Mesothelial cell of epicardium (in vitro differentiated cells): ENCODE measurements at regions not wholly inside any gene's neighbourhood (a gene's known extent, or its start where the extent isn't known, plus 50 kb on each side); places are given as distances from the start of the nearest gene placed in this dataset.

Experiments
- DNase-seq, 2 experiments: peaks; one replicate each; pipeline ENCODE4 v3.0.0; 2021; ENCODE audit warnings: low spot score in 2 of 2; ENCODE audit not compliant: unreplicated experiment in 2 of 2
- H3K27ac Mint-ChIP-seq: 2 replicates; pipeline ENCODE4 v1.8.0; 2021; ENCODE audit warnings: mixed read lengths
- H3K27me3 Mint-ChIP-seq: 2 replicates; pipeline ENCODE4 v1.8.0; 2021; ENCODE audit warnings: low read depth, mixed read lengths
- H3K36me3 Mint-ChIP-seq: 2 replicates; pipeline ENCODE4 v1.8.0; 2021; ENCODE audit warnings: mixed read lengths
- H3K4me1 Mint-ChIP-seq: 2 replicates; pipeline ENCODE4 v1.8.0; 2021; ENCODE audit warnings: mixed read lengths
- H3K4me3 Mint-ChIP-seq: 2 replicates; pipeline ENCODE4 v1.8.0; 2021; ENCODE audit warnings: mild to moderate bottlenecking, moderate library complexity, mixed read lengths
- H3K9me3 Mint-ChIP-seq: 2 replicates; pipeline ENCODE4 v1.8.0; 2021; ENCODE audit warnings: mixed read lengths
- TF ChIP-seq, protein P1 (sequence below): fragments of 200-600 bp; sonication (generic); IDR thresholded peaks from one replicate; pipeline ENCODE4 v1.5.0; 2021; ENCODE audit warnings: antibody characterized with exemption; ENCODE audit not compliant: unreplicated experiment

DNA sequence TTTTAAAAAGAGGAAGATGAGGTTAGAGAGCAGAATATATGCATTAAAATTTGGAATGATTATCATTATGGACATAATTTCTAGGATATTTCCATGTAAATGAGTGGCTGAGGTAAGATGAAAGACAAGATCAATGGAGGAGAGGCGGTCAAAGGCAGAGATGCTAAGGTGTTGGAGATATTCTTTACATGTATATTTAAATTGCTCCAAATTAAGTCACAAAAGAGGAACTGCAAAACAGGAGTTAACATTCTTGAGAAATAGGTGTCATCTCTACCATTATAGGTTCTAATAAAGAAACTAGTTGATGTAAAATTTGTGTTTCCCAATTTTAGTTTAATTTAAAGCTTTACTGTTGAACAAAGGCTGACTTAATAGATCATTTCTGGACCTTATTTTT lies 268.5 kb upstream of the PPFIA2 start:
- no peak overlapping the region for H3K27ac Mint-ChIP-seq

DNA sequence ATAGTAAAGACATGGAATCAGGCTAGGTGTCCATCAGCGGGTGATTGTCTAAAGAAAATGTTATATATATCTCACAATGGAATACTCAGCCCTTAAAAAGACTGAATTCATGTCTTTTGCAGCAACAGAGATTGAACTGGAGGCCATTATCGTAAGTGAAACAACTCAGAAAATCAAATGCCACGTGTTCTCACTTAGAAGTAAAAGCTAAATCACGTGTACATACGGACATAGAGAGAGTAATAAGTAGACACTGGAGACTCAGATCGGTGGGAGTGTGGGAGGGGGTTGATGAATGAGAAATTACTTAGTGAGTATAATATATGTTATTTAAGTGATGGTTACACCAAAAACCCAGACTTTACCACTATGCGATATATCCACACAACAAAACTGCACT lies 266.3 kb upstream of the PPFIA2 start:
- Mint-ChIP-seq H3K27ac (no peak overlapping the region), H3K4me1 (no peaks in the 10 kb centered on the region), H3K4me3 (no peak overlapping the region), H3K27me3 (peaks cover 5% of the 10 kb centered on the region), H3K9me3 (no peaks in the 10 kb centered on the region), H3K36me3 (no peaks in the 10 kb centered on the region)
- no peak for DNase-seq
- TF ChIP-seq, protein P1, sequence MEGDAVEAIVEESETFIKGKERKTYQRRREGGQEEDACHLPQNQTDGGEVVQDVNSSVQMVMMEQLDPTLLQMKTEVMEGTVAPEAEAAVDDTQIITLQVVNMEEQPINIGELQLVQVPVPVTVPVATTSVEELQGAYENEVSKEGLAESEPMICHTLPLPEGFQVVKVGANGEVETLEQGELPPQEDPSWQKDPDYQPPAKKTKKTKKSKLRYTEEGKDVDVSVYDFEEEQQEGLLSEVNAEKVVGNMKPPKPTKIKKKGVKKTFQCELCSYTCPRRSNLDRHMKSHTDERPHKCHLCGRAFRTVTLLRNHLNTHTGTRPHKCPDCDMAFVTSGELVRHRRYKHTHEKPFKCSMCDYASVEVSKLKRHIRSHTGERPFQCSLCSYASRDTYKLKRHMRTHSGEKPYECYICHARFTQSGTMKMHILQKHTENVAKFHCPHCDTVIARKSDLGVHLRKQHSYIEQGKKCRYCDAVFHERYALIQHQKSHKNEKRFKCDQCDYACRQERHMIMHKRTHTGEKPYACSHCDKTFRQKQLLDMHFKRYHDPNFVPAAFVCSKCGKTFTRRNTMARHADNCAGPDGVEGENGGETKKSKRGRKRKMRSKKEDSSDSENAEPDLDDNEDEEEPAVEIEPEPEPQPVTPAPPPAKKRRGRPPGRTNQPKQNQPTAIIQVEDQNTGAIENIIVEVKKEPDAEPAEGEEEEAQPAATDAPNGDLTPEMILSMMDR = no peak

More for the DNA sequence above, 268.5 kb upstream of the PPFIA2 start:
- Mint-ChIP-seq H3K4me3 (no peak overlapping the region), H3K27me3 (peaks cover 5% of the 10 kb centered on the region), H3K4me1 (no peaks in the 10 kb centered on the region), H3K36me3 (no peaks in the 10 kb centered on the region), H3K9me3 (no peaks in the 10 kb centered on the region)
- no peak for DNase-seq
- TF ChIP-seq, protein P1 = no peak

DNA sequence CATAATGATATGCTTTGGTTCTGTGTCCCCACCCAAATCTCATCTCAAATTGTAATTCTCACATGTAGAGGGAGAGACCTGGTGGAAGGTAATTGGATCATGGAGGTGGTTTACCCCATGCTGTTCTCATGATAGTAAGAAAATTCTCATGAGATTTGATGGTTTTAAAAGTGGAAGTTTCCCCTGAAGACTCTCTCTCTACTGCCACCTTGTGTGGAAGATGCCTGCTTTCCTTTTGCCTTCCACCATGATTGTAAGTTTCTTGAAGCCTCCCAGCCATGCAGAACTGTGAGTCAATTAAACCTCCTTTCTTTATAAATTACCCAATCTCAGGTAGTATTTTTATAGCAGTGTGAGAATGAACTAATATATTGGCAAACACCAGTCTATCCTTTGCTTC lies 260.4 kb upstream of the PPFIA2 start:
- no peak overlapping the region for H3K4me3 Mint-ChIP-seq
- H3K4me1 Mint-ChIP-seq = no peaks in the 10 kb centered on the region
- no peaks in the 10 kb centered on the region for H3K36me3 Mint-ChIP-seq
- H3K27ac Mint-ChIP-seq = no peak overlapping the region
- H3K9me3 Mint-ChIP-seq = peaks cover 4% of the 10 kb centered on the region
- peaks cover 4% of the 10 kb centered on the region for H3K27me3 Mint-ChIP-seq
- no peak for DNase-seq
- TF ChIP-seq, protein P1 = no peak

DNA sequence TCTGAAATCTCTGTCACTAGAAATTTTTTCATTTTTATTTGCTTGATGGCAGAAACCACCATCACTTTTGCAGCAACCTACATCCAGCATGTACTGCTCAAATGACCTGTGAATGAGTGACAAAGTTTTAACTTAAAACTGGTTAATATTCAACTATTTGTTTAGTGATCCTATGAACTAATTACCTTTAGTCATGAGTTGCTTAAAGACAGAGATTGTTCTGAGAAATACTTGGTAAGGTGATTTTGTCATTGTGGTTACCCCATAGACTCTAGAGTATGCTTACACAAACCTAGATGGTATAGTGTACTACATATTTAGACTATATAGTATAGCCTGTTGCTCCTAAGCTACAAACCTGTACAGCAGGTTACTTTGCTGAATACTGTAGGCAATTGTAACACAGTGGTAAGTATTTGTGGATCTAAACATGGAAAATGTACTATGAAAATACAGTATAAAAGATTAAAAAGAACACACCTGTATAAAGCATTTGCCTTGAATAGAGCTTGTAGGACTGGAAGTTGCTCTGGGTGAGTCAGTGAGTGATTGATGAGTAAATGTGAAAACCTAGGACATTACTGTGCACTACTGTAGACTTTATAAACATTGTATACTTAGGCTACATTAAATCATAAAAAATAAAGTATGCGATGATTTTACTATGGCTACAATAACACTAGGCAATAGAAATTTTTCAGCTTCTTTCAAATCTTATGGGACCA lies 256.6 kb upstream of the PPFIA2 start:
- TF ChIP-seq, protein P1 = no peak

DNA sequence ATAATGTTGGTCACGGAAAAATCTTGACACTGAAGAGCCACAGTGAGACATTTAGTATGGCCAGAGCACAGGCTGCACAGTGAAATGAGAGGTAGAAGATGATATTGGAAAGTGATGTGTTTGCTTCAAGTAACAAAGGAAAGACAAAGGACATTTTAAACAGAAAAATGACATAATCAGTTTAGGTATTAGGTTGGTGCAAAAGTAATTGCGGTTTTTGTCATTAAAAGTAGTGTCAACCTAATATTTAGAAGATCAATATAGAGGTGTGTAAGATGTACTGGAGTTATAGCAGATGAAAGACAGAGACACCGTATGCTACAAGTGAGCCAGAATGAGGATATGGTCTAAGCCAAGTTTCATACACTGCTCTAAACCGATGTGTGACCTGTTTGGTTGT lies 253.0 kb upstream of the PPFIA2 start:
- no peak overlapping the region for H3K27ac Mint-ChIP-seq
- no peak for DNase-seq
- H3K36me3 Mint-ChIP-seq = no peaks in the 10 kb centered on the region
- no peaks in the 10 kb centered on the region for H3K4me1 Mint-ChIP-seq
- TF ChIP-seq, protein P1 = no peak
- H3K27me3 Mint-ChIP-seq = peaks cover 2% of the 10 kb centered on the region
- no peak overlapping the region for H3K4me3 Mint-ChIP-seq
- H3K9me3 Mint-ChIP-seq = no peaks in the 10 kb centered on the region

More for the DNA sequence above, 256.6 kb upstream of the PPFIA2 start:
- H3K27me3 Mint-ChIP-seq = no peaks in the 10 kb centered on the region
- no peaks in the 10 kb centered on the region for H3K36me3 Mint-ChIP-seq
- peaks cover 4% of the 10 kb centered on the region for H3K9me3 Mint-ChIP-seq
- DNase-seq = no peak
- H3K27ac Mint-ChIP-seq = no peak overlapping the region
- no peaks in the 10 kb centered on the region for H3K4me1 Mint-ChIP-seq
- H3K4me3 Mint-ChIP-seq = no peak overlapping the region
